ENCODE measurements at regions not wholly inside any gene's neighbourhood (a gene's known extent, or its start where the extent isn't known, plus 50 kb on each side); places are given as distances from the start of the nearest gene placed in this dataset.

GRCh38 chr7:22934473-22935065, 79.4 kb downstream of the HYCC1 start:
- no peak overlapping the region for H3K4me3 ChIP-seq (ENCODE audit: low read depth in 2 of 2, low read length in 2 of 2)
- CTCF ChIA-PET: no interaction called here
- ATAC-seq: no peak
- POLR2A ChIA-PET: interaction anchor here (0.6 kb wide), 1 partner anchor 49 kb away, joined by 9 read pairs; no protein-coding TSS in a partner anchor
- no peaks in the 10 kb centered on the region for H3K9me3 ChIP-seq (ENCODE audit: control insufficient read depth, insufficient read depth, low read depth, low read length)
- no peak for DNase-seq (ENCODE audit: low read depth, low spot score)
- TF ChIP-seq CTCF (IDR thresholded peaks at IDR 0.05) (no peak), TCF7L2 (IDR thresholded peaks at IDR 0.05; ENCODE audit: low read depth, low read length) (no peak), SIN3A (IDR thresholded peaks at IDR 0.05; ENCODE audit: borderline replicate concordance, insufficient read depth, low read depth, low read length) (no peak), POLR2AphosphoS5 (IDR thresholded peaks at IDR 0.05; ENCODE audit: low read depth, low read length) (no peak)
- TF ChIP-seq, protein P1, sequence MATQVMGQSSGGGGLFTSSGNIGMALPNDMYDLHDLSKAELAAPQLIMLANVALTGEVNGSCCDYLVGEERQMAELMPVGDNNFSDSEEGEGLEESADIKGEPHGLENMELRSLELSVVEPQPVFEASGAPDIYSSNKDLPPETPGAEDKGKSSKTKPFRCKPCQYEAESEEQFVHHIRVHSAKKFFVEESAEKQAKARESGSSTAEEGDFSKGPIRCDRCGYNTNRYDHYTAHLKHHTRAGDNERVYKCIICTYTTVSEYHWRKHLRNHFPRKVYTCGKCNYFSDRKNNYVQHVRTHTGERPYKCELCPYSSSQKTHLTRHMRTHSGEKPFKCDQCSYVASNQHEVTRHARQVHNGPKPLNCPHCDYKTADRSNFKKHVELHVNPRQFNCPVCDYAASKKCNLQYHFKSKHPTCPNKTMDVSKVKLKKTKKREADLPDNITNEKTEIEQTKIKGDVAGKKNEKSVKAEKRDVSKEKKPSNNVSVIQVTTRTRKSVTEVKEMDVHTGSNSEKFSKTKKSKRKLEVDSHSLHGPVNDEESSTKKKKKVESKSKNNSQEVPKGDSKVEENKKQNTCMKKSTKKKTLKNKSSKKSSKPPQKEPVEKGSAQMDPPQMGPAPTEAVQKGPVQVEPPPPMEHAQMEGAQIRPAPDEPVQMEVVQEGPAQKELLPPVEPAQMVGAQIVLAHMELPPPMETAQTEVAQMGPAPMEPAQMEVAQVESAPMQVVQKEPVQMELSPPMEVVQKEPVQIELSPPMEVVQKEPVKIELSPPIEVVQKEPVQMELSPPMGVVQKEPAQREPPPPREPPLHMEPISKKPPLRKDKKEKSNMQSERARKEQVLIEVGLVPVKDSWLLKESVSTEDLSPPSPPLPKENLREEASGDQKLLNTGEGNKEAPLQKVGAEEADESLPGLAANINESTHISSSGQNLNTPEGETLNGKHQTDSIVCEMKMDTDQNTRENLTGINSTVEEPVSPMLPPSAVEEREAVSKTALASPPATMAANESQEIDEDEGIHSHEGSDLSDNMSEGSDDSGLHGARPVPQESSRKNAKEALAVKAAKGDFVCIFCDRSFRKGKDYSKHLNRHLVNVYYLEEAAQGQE (IDR thresholded peaks at IDR 0.05; ENCODE audit: insufficient read depth in 1 of 2, low read depth in 2 of 2, low read length in 1 of 2): no peak
- in situ Hi-C loops (cut with HindIII; ENCODE audit: low pct_unique_long_range_greater_than_20kb, low sequenced_read_pairs) (no loop called here), intact Hi-C loops (cut with micrococcal nuclease; ENCODE audit: unreplicated experiment) (loop anchor here (5.0 kb wide), 1 partner anchor 123 kb away; no protein-coding TSS in a partner anchor)
- H3K27me3 ChIP-seq (ENCODE audit: control insufficient read depth, insufficient read depth, low read length): no peaks in the 10 kb centered on the region
- no peaks in the 10 kb centered on the region for H3K4me1 ChIP-seq (ENCODE audit: control insufficient read depth, insufficient read depth, low read length)
- H3K36me3 ChIP-seq (ENCODE audit: control insufficient read depth, insufficient read depth, low read length): no peaks in the 10 kb centered on the region
- no peak overlapping the region for H3K27ac ChIP-seq (ENCODE audit: low read length)
- BruUV-seq (replicated peaks): no TSS peak

DNA sequence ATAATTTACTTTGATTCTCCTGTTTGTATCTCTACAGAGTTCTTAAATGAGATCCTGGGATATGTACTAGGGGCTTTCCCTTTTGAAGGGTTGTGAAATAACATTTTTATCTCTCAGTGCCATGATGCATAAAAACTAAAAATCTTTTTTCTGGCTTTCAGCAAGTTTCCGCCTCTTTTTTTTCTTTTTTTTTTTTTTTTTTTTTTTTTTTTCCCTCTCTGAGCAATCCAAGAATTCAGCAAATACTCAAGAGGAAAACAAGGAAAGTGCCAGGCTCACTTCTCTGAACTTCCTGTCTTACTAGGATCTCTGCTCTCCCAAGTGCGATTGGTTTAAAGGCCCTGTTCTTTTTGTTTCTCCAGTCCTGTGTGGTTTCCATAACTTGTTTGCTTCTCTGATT, 79.9 kb downstream of the HYCC1 start:
- no peak for ATAC-seq
- in situ Hi-C loops (cut with HindIII; ENCODE audit: low pct_unique_long_range_greater_than_20kb, low sequenced_read_pairs): no loop called here
- TF ChIP-seq SIN3A (IDR thresholded peaks at IDR 0.05; ENCODE audit: borderline replicate concordance, insufficient read depth, low read depth, low read length) (no peak), TCF7L2 (IDR thresholded peaks at IDR 0.05; ENCODE audit: low read depth, low read length) (no peak), POLR2AphosphoS5 (IDR thresholded peaks at IDR 0.05; ENCODE audit: low read depth, low read length) (no peak), CTCF (IDR thresholded peaks at IDR 0.05) (no peak)
- TF ChIP-seq, protein P1 (IDR thresholded peaks at IDR 0.05; ENCODE audit: insufficient read depth in 1 of 2, low read depth in 2 of 2, low read length in 1 of 2): no peak

More for the DNA sequence above, 79.9 kb downstream of the HYCC1 start:
- H3K4me1 ChIP-seq (ENCODE audit: control insufficient read depth, insufficient read depth, low read length): no peaks in the 10 kb centered on the region
- no peaks in the 10 kb centered on the region for H3K36me3 ChIP-seq (ENCODE audit: control insufficient read depth, insufficient read depth, low read length)
- H3K9me3 ChIP-seq (ENCODE audit: control insufficient read depth, insufficient read depth, low read depth, low read length): no peaks in the 10 kb centered on the region
- ChIA-PET POLR2A (no interaction called here), CTCF (no interaction called here)
- intact Hi-C loops (cut with micrococcal nuclease; ENCODE audit: unreplicated experiment): no loop called here
- H3K27ac ChIP-seq (ENCODE audit: low read length): no peak overlapping the region
- BruUV-seq (replicated peaks): no TSS peak
- no peaks in the 10 kb centered on the region for H3K27me3 ChIP-seq (ENCODE audit: control insufficient read depth, insufficient read depth, low read length)
- no peak overlapping the region for H3K4me3 ChIP-seq (ENCODE audit: low read depth in 2 of 2, low read length in 2 of 2)
- no peak for DNase-seq (ENCODE audit: low read depth, low spot score)

Measured in Panc1 (cell line).